ENCODE measurements at regions not wholly inside any gene's neighbourhood (a gene's known extent, or its start where the extent isn't known, plus 50 kb on each side); places are given as distances from the start of the nearest gene placed in this dataset.
A peak's percentile ranks its signal among the peaks of the same experiment; 100 is the strongest.

GRCh38 chr15:70200511-70201424 is 103.1 kb upstream of the TLE3 start:
- no peak for DNase-seq (ENCODE audit: low spot score)
- H3K9me3 Mint-ChIP-seq, result no peaks in the 10 kb centered on the region
- no peak overlapping the region for H3K27ac Mint-ChIP-seq
- no peaks in the 10 kb centered on the region for H3K4me1 Mint-ChIP-seq (ENCODE audit: low read depth)
- H3K27me3 Mint-ChIP-seq (ENCODE audit: low read depth), result peaks cover 9% of the 10 kb centered on the region
- H3K4me3 Mint-ChIP-seq, result no peak overlapping the region
- H3K36me3 Mint-ChIP-seq (ENCODE audit: low read depth), result no peaks in the 10 kb centered on the region

GRCh38 chr15:70199540-70200410 is 102.1 kb upstream of the TLE3 start:
- Mint-ChIP-seq H3K27me3 (ENCODE audit: low read depth) (peaks cover 7% of the 10 kb centered on the region), H3K36me3 (ENCODE audit: low read depth) (no peaks in the 10 kb centered on the region), H3K9me3 (no peaks in the 10 kb centered on the region), H3K4me1 (ENCODE audit: low read depth) (no peaks in the 10 kb centered on the region), H3K27ac (no peak overlapping the region), H3K4me3 (no peak overlapping the region)
- no peak for DNase-seq (ENCODE audit: low spot score)

GRCh38 chr15:70199124-70199482 is 101.4 kb upstream of the TLE3 start:
- no peaks in the 10 kb centered on the region for H3K4me1 Mint-ChIP-seq (ENCODE audit: low read depth)
- DNase-seq (ENCODE audit: low spot score), result no peak
- H3K36me3 Mint-ChIP-seq (ENCODE audit: low read depth), result no peaks in the 10 kb centered on the region
- H3K4me3 Mint-ChIP-seq, result no peak overlapping the region
- H3K27me3 Mint-ChIP-seq (ENCODE audit: low read depth), result peaks cover 3% of the 10 kb centered on the region
- no peak overlapping the region for H3K27ac Mint-ChIP-seq
- H3K9me3 Mint-ChIP-seq, result no peaks in the 10 kb centered on the region

DNA sequence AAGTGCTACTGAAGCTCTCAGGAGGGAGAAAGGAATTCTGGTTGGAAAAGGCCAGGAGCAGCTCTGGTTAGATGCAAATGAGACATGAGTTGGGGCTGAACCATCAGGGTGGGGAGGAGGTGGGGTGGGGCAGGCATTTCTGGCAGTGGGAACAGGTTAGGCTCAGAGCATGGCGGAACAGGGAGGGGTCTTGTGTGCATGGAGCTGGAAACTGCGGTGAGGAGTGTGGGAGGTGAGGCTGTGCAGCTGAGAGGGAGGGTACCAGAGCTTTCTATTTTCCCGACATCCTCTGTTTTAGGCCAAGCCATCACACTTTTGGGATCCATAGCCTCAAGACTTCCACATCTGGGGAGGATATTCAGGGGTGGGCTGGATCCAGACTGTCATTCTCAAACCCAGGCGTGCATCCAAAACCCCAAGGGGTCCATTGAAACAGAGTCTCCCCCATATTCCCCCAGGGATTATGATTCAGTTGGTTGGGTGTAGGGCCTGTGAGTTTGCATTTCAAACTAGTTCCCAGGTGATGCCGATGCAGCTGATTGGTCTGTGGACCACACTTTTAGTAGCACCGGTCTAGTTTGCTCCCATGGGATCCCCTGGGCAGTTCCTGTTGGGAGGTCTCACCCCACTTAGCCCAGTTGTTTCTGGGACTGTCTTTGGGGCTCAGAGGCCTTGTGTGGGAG is 100.9 kb upstream of the TLE3 start:
- peaks cover 3% of the 10 kb centered on the region for H3K27me3 Mint-ChIP-seq (ENCODE audit: low read depth)
- no peak for DNase-seq (ENCODE audit: low spot score)
- H3K27ac Mint-ChIP-seq, result no peak overlapping the region
- H3K4me1 Mint-ChIP-seq (ENCODE audit: low read depth), result no peaks in the 10 kb centered on the region
- H3K9me3 Mint-ChIP-seq, result no peaks in the 10 kb centered on the region
- no peaks in the 10 kb centered on the region for H3K36me3 Mint-ChIP-seq (ENCODE audit: low read depth)
- H3K4me3 Mint-ChIP-seq, result no peak overlapping the region

DNA sequence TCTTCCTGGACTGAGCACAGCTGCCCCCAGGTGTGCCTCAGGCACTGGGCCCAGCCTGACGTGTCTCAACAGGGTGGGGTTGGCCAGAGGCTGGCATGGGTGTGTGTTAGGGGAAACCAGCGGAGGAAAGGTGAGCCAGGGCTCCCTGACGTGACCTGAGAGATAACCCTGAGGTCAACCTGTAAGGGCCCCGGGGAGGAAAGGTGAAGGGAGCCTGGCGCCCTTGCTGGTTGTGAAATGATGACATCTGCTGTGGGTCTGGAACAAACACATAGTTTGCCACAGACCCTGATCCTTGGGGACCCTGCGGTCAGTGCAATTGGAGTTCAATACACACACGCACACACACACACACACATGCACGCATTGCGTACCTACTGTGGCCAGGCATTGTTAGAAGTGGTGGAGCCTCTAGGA is 100.2 kb upstream of the TLE3 start:
- H3K9me3 Mint-ChIP-seq, result no peaks in the 10 kb centered on the region
- no peak overlapping the region for H3K4me3 Mint-ChIP-seq
- peaks cover 3% of the 10 kb centered on the region for H3K27me3 Mint-ChIP-seq (ENCODE audit: low read depth)
- no peaks in the 10 kb centered on the region for H3K4me1 Mint-ChIP-seq (ENCODE audit: low read depth)
- no peak overlapping the region for H3K27ac Mint-ChIP-seq
- DNase-seq (ENCODE audit: low spot score), result no peak
- H3K36me3 Mint-ChIP-seq (ENCODE audit: low read depth), result no peaks in the 10 kb centered on the region

GRCh38 chr15:70197318-70197944 is 99.7 kb upstream of the TLE3 start:
- Mint-ChIP-seq H3K9me3 (no peaks in the 10 kb centered on the region), H3K4me3 (no peak overlapping the region), H3K27me3 (ENCODE audit: low read depth) (peaks cover 5% of the 10 kb centered on the region), H3K27ac (no peak overlapping the region), H3K4me1 (ENCODE audit: low read depth) (no peaks in the 10 kb centered on the region), H3K36me3 (ENCODE audit: low read depth) (no peaks in the 10 kb centered on the region)
- DNase-seq (ENCODE audit: low spot score), result no peak

DNA sequence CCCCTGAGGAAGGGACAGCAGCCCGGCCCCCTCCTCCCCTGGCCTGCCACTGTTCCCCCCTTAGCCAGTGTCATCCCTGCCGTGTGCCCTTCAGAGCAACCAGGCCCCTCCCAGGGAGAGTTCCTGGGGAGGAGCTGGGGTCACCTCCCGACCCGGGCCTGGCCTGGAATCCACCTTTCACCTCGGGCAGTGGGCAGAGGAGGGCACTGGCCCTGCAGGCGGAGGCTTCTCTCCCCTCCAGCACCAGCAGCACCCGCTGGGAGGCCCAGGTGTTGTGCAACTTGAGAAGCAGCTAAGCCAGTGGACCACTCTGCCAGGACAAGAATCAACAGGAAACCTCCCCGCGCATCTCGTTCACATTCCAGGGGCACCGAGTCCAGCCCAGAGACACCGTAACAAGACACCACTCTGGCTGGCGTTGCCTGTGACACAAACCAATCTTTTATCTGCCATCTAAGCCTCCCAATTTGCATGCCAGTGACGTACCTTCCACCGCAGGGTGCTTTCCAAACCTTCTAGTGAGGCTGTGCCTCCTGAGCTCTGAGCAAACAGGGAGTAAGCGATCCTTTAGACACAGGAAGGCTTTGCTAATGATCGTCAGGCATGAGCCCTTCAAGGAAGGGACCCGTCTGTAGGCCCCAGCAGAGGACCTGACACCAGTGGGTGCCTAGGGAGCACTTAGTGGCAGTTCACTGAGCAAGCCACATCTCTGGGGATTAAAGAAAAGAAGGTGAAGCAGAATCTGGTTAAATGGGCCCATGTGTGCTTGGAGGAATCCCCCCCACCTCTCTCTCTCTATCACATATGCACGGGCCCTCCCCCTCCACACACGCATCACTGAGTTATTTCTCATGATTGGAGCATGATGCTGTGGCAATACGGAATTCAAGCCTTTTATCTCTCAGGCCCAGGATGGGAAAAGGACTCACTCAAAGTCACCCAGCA is 98.9 kb upstream of the TLE3 start:
- Mint-ChIP-seq H3K36me3 (ENCODE audit: low read depth) (no peaks in the 10 kb centered on the region), H3K9me3 (peaks cover 5% of the 10 kb centered on the region), H3K27ac (no peak overlapping the region), H3K4me3 (no peak overlapping the region), H3K27me3 (ENCODE audit: low read depth) (peaks cover 8% of the 10 kb centered on the region), H3K4me1 (ENCODE audit: low read depth) (no peaks in the 10 kb centered on the region)
- DNase-seq (ENCODE audit: low spot score), result peak; percentile 15

DNA sequence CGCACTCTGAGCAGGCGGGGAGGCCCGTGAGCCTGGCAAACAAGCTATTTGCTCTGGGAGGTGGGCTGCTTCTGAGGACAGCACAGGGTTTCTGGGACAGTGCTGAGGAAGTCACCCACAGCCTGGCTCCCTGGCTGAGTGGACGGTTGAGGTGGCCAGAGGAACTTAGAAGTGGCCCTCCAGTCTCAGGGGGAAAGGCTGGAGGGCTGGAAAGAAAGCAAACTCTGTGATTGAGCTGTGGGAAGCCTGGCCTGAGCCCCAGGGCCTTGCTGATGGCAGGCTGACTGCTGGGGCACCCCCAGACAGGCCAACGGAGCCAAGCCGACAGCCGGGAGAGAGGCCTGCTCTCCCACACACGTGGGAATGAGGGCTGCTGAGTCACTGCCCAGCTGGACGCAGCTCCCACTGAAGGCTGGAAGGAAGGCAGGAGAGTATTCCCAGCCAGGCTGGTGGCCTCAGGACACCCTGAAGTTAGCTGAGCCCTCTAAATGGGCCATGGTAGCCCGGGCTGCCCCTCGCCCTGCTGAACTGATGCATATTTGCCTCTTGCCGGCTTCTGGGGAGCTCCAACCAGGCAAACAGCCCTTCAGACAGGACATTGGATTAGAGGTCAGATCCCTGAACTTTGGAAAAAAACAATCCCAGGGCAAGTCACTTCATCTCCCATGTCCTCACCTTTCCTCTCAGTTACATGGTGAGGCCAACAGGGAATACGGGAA is 98.0 kb upstream of the TLE3 start:
- Mint-ChIP-seq H3K36me3 (ENCODE audit: low read depth) (no peaks in the 10 kb centered on the region), H3K4me1 (ENCODE audit: low read depth) (no peaks in the 10 kb centered on the region), H3K27ac (no peak overlapping the region), H3K27me3 (ENCODE audit: low read depth) (peaks cover 8% of the 10 kb centered on the region), H3K9me3 (peaks cover 5% of the 10 kb centered on the region), H3K4me3 (no peak overlapping the region)
- no peak for DNase-seq (ENCODE audit: low spot score)

DNA sequence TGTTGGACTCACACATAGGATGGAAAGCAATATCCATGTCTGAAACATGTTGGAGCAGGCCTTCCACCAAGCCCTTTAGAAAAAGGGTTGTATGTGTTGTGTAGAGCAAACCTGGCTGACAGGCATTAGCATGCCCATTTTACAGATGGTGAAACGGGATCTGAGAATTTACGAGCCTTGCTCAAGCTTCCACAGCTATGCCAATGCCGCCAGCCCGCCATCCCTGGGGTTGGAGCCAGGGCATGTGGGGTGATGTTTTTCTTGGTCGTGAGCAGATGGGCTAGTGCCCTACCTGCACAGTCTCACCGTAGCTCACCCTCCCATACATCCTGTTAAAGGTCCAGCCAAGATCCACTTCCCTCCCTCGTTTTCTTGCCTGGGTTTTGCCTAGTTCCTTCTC is 97.5 kb upstream of the TLE3 start:
- H3K4me3 Mint-ChIP-seq, result no peak overlapping the region
- no peak overlapping the region for H3K27ac Mint-ChIP-seq
- peaks cover 8% of the 10 kb centered on the region for H3K27me3 Mint-ChIP-seq (ENCODE audit: low read depth)
- no peak for DNase-seq (ENCODE audit: low spot score)
- H3K36me3 Mint-ChIP-seq (ENCODE audit: low read depth), result no peaks in the 10 kb centered on the region
- peaks cover 5% of the 10 kb centered on the region for H3K9me3 Mint-ChIP-seq
- no peaks in the 10 kb centered on the region for H3K4me1 Mint-ChIP-seq (ENCODE audit: low read depth)

- Mint-ChIP-seq H3K9me3 (peaks cover 5% of the 10 kb centered on the region), H3K36me3 (ENCODE audit: low read depth) (no peaks in the 10 kb centered on the region), H3K4me1 (ENCODE audit: low read depth) (no peaks in the 10 kb centered on the region), H3K27ac (no peak overlapping the region), H3K4me3 (no peak overlapping the region), H3K27me3 (ENCODE audit: low read depth) (peaks cover 8% of the 10 kb centered on the region)
- no peak for DNase-seq (ENCODE audit: low spot score)
Measured at GRCh38 chr15:70194266-70194665, 96.5 kb upstream of the TLE3 start.

- no peaks in the 10 kb centered on the region for H3K4me1 Mint-ChIP-seq (ENCODE audit: low read depth)
- H3K9me3 Mint-ChIP-seq, result peaks cover 5% of the 10 kb centered on the region
- no peak overlapping the region for H3K4me3 Mint-ChIP-seq
- H3K36me3 Mint-ChIP-seq (ENCODE audit: low read depth), result no peaks in the 10 kb centered on the region
- H3K27ac Mint-ChIP-seq, result no peak overlapping the region
- peaks cover 8% of the 10 kb centered on the region for H3K27me3 Mint-ChIP-seq (ENCODE audit: low read depth)
- DNase-seq (ENCODE audit: low spot score), result no peak
Measured at GRCh38 chr15:70193734-70194133, 96.0 kb upstream of the TLE3 start.

DNA sequence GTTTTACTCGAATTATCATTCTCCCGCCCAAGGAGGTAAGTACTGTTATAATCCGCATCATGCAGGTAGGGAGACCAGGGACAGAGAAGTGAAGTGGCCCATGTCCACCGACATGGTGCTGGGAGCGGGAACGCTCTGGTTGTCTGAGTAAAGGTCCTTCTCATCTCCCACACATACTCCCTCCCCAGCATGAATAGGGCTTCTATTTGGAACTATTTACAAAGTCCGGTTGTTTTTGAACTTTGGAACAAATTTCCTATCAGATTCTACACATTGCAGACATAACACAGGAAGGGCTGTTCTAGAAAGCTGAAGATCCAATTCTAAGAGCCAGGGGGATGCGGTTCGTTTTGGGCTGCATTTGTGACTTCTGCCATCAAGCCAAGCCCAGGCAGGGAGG is 94.8 kb upstream of the TLE3 start:
- Mint-ChIP-seq H3K27ac (no peak overlapping the region), H3K36me3 (ENCODE audit: low read depth) (no peaks in the 10 kb centered on the region), H3K4me3 (no peak overlapping the region), H3K27me3 (ENCODE audit: low read depth) (peaks cover 5% of the 10 kb centered on the region), H3K4me1 (ENCODE audit: low read depth) (no peaks in the 10 kb centered on the region), H3K9me3 (peaks cover 5% of the 10 kb centered on the region)
- no peak for DNase-seq (ENCODE audit: low spot score)
